ENCODE measurements at regions not wholly inside any gene's neighbourhood (a gene's known extent, or its start where the extent isn't known, plus 50 kb on each side); places are given as distances from the start of the nearest gene placed in this dataset.

- intact Hi-C loops (cut with DNase I): no loop called here
- Histone ChIP-seq H3K4me1 (no peaks in the 10 kb centered on the region), H3K36me3 (no peaks in the 10 kb centered on the region), H3K9me3 (peaks cover 0 to 10% (median 0%) of the 10 kb centered on the region in 11 donors), H3K27ac (no peak overlapping the region), H3K4me3 (no peak overlapping the region), H3K27me3 (no peaks in the 10 kb centered on the region)
- DNase-seq (no peak), ATAC-seq (no peak)
- TF ChIP-seq CTCF (IDR thresholded peaks at IDR 0.05): no peak
- 84 to 87% methylated on average over 1 of the region's 1 CpG for WGBS, 2 donors
These were observed 70.0 kb upstream of the PTGS2 start for GRCh38 chr1:186750257-186750656.

GRCh38 chr1:186749820-186750219, 69.6 kb upstream of the PTGS2 start:
- Histone ChIP-seq H3K36me3 (no peaks in the 10 kb centered on the region), H3K9me3 (peaks cover 0 to 10% (median 0%) of the 10 kb centered on the region in 11 donors), H3K4me3 (no peak overlapping the region), H3K4me1 (no peaks in the 10 kb centered on the region), H3K27me3 (no peaks in the 10 kb centered on the region), H3K27ac (no peak overlapping the region)
- intact Hi-C loops (cut with DNase I): loop anchor here in 1 of 10 donors (10.0 kb wide), 1 partner anchor 165 kb away; no protein-coding TSS in a partner anchor
- DNase-seq (no peak), ATAC-seq (no peak)
- WGBS, 2 donors: 89% methylated on average over 3 of the region's 3 CpGs
- no peak for TF ChIP-seq CTCF (IDR thresholded peaks at IDR 0.05)

GRCh38 chr1:186747661-186748060, 67.4 kb upstream of the PTGS2 start:
- no peak overlapping the region for H3K27ac ChIP-seq
- H3K36me3 ChIP-seq: no peaks in the 10 kb centered on the region
- no peak for TF ChIP-seq CTCF (IDR thresholded peaks at IDR 0.05)
- no peaks in the 10 kb centered on the region for H3K4me1 ChIP-seq
- intact Hi-C loops (cut with DNase I): loop anchor here in 1 of 10 donors (10.0 kb wide), 1 partner anchor 167 kb away; no protein-coding TSS in a partner anchor
- peaks cover 0 to 10% (median 0%) of the 10 kb centered on the region in 11 donors for H3K9me3 ChIP-seq
- 92 to 97% methylated on average over 2 of the region's 2 CpGs for WGBS, 2 donors
- H3K4me3 ChIP-seq: no peak overlapping the region
- no peak for DNase-seq
- H3K27me3 ChIP-seq: no peaks in the 10 kb centered on the region
- ATAC-seq: no peak

- intact Hi-C loops (cut with DNase I): loop anchor here in 1 of 10 donors (10.0 kb wide), 1 partner anchor 169 kb away; no protein-coding TSS in a partner anchor
- no peak for TF ChIP-seq CTCF (IDR thresholded peaks at IDR 0.05)
- Histone ChIP-seq H3K9me3 (peaks cover 0 to 10% (median 0%) of the 10 kb centered on the region in 11 donors), H3K4me3 (no peak overlapping the region), H3K36me3 (no peaks in the 10 kb centered on the region), H3K27me3 (no peaks in the 10 kb centered on the region), H3K27ac (no peak overlapping the region), H3K4me1 (no peaks in the 10 kb centered on the region)
- 66 to 77% methylated on average over 4 of the region's 4 CpGs for WGBS, 2 donors
- DNase-seq (no peak), ATAC-seq (no peak)
These were observed 65.4 kb upstream of the PTGS2 start for GRCh38 chr1:186745531-186746146.
